Neural crest cell (in vitro differentiated cells): ENCODE measurements at regions not wholly inside any gene's neighbourhood (a gene's known extent, or its start where the extent isn't known, plus 50 kb on each side); places are given as distances from the start of the nearest gene placed in this dataset.

Experiments
- DNase-seq: peaks from one replicate; pipeline ENCODE4 v3.0.0; 2021; ENCODE audit warnings: low read depth, mixed read lengths, low spot score
- H3K27ac Mint-ChIP-seq: one replicate; pipeline ENCODE4 v1.8.0; 2021; ENCODE audit warnings: mild to moderate bottlenecking, mixed read lengths; ENCODE audit not compliant: unreplicated experiment
- H3K27me3 Mint-ChIP-seq: 2 replicates; pipeline ENCODE4 v1.8.0; 2021; ENCODE audit warnings: low read depth, mild to moderate bottlenecking, mixed read lengths
- H3K36me3 Mint-ChIP-seq: 2 replicates; pipeline ENCODE4 v1.8.0; 2021; ENCODE audit warnings: low read depth, mild to moderate bottlenecking, mixed read lengths
- H3K4me1 Mint-ChIP-seq: 2 replicates; pipeline ENCODE4 v1.8.0; 2021; ENCODE audit warnings: mixed read lengths
- H3K4me3 Mint-ChIP-seq: one replicate; pipeline ENCODE4 v1.8.0; 2021; ENCODE audit warnings: mild to moderate bottlenecking, mixed read lengths
- H3K9me3 Mint-ChIP-seq: 2 replicates; pipeline ENCODE4 v1.8.0; 2021; ENCODE audit warnings: mixed read lengths
- TF ChIP-seq, protein P1 (sequence below): fragments of 200-600 bp; sonication (generic); conservative IDR thresholded peaks from 2 replicates; pipeline ENCODE4 v1.5.0; 2021; ENCODE audit warnings: antibody characterized with exemption, mild to moderate bottlenecking

DNA sequence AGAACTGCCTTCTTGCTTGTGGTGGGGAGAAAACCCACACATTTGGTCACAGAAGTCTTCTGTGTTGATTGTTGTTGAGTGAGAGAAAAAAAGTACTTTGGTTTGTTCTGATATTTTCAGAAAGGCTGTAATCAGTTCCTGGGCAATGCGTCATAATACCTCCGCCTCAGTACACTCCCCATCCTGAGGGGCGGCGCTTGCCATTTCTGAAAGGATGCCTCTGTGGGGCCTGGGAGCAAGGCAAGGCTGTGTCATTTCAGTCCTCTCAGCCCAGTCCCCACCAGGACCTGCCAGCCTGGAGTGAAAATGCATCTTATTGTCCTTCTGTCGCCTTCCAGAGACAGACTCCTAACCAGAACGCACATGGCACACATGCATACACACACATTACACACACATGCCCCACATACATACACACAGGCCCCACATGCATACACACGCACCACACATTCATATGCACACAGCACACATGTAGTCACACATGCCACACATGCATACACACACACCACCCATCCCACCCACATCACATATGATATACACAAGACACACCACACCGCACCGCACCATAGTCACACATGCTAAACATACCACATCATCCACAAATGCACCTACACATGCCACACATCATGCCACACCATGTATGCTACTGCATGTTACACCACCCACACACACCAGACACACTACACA, 90.0 kb downstream of the CXCL12 start:
- peaks cover 2% of the 10 kb centered on the region for H3K27me3 Mint-ChIP-seq
- no peak for DNase-seq
- no peak overlapping the region for H3K27ac Mint-ChIP-seq
- H3K4me3 Mint-ChIP-seq = no peak overlapping the region
- TF ChIP-seq, protein P1, sequence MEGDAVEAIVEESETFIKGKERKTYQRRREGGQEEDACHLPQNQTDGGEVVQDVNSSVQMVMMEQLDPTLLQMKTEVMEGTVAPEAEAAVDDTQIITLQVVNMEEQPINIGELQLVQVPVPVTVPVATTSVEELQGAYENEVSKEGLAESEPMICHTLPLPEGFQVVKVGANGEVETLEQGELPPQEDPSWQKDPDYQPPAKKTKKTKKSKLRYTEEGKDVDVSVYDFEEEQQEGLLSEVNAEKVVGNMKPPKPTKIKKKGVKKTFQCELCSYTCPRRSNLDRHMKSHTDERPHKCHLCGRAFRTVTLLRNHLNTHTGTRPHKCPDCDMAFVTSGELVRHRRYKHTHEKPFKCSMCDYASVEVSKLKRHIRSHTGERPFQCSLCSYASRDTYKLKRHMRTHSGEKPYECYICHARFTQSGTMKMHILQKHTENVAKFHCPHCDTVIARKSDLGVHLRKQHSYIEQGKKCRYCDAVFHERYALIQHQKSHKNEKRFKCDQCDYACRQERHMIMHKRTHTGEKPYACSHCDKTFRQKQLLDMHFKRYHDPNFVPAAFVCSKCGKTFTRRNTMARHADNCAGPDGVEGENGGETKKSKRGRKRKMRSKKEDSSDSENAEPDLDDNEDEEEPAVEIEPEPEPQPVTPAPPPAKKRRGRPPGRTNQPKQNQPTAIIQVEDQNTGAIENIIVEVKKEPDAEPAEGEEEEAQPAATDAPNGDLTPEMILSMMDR = no peak
- no peaks in the 10 kb centered on the region for H3K36me3 Mint-ChIP-seq
- H3K4me1 Mint-ChIP-seq = peaks cover 4% of the 10 kb centered on the region
- no peaks in the 10 kb centered on the region for H3K9me3 Mint-ChIP-seq

GRCh38 chr10:44293842-44294241, 91.1 kb downstream of the CXCL12 start:
- Mint-ChIP-seq H3K4me1 (peaks cover 4% of the 10 kb centered on the region), H3K36me3 (no peaks in the 10 kb centered on the region), H3K27ac (no peak overlapping the region), H3K9me3 (no peaks in the 10 kb centered on the region), H3K27me3 (peaks cover 2% of the 10 kb centered on the region), H3K4me3 (no peak overlapping the region)
- no peak for DNase-seq
- TF ChIP-seq, protein P1 = no peak

DNA sequence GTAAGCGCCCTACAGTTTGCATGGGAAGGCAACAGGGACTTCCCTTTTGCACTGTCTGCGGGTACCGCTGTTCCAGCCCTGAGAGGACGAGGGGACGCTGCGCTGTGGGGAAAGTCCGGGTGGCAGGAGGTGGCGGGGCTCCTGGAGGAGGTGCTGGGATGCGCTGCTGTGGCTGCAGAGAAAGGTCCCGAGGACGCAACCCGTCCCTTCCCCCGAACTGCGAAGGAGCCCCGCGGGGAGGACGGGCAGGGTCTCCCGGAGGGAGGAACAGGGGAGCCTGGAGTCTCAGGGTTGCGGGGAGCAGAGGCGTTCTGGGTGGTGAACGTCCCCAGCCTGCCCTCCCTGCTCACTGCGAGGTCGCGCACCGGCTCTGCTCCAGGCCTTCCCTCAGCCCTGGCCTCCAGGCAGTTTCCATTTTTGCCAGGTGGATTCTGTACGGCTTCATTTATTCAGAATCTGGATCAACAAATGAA, 91.6 kb downstream of the CXCL12 start:
- Mint-ChIP-seq H3K4me3 (no peak overlapping the region), H3K4me1 (peaks cover 4% of the 10 kb centered on the region), H3K27ac (no peak overlapping the region), H3K9me3 (no peaks in the 10 kb centered on the region), H3K36me3 (no peaks in the 10 kb centered on the region), H3K27me3 (peaks cover 2% of the 10 kb centered on the region)
- no peak for DNase-seq
- TF ChIP-seq, protein P1 = no peak

DNA sequence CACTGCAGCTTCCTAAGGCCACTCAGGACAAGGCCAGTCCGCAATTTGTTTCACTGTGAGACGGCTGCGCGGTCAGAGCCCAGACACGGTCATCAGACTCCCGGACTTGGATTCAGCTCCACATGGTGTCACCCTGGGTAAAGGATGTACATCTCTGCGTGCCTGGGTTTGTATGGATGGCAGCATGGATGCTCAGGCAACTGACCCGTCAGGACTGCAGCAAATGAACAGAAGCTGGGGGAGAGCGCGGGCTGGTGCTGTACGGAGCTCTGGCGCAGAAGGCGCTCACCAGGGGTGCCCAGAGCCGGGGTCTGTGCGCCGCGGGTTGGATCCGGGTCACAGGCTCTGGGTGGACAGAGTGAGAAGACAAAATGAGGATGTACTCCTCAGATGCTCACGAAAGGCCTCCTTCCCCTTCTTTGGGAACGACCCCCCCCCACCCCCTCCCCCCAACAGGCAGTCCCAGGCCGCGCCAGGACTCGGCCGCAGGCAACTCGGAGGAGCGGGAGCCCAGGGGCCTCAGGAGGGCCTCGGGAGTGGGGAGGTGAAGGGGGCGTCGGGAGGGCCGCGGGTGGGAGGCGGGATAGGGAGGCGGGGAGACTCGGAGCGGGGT, 92.4 kb downstream of the CXCL12 start:
- Mint-ChIP-seq H3K4me1 (peaks cover 1% of the 10 kb centered on the region), H3K27ac (no peak overlapping the region), H3K27me3 (no peaks in the 10 kb centered on the region), H3K4me3 (no peak overlapping the region), H3K36me3 (no peaks in the 10 kb centered on the region), H3K9me3 (no peaks in the 10 kb centered on the region)
- TF ChIP-seq, protein P1 = no peak
- no peak for DNase-seq

DNA sequence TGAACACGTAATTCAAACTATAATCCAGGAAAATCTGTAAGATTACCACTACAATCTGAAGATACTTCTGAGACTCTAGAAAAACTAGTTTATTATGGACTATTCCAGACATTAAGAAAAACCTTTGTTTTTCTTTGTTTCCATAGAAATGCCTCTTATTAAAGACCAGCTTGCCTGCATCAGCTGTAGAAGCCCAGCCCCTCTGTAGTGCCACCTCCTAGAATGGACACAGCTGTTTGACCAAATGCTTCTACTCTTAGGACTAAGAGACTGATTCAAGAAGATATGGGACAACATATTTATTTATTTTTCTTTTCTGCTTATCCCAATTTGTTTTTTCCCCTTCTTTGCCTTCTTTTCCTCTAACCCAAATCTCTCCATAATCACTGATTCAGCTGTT, 93.8 kb downstream of the CXCL12 start:
- no peak overlapping the region for H3K27ac Mint-ChIP-seq

More for the DNA sequence above, 93.8 kb downstream of the CXCL12 start:
- TF ChIP-seq, protein P1 = no peak
- Mint-ChIP-seq H3K36me3 (no peaks in the 10 kb centered on the region), H3K4me3 (no peak overlapping the region), H3K9me3 (no peaks in the 10 kb centered on the region), H3K27me3 (no peaks in the 10 kb centered on the region), H3K4me1 (peaks cover 8% of the 10 kb centered on the region)
- no peak for DNase-seq
